Mesenchymal stem cell (in vitro differentiated cells and primary cell): ENCODE measurements at regions not wholly inside any gene's neighbourhood (a gene's known extent, or its start where the extent isn't known, plus 50 kb on each side); places are given as distances from the start of the nearest gene placed in this dataset.
"Not testable (repeated sequence)": the region's sequence is repeated elsewhere in the genome, so short reads cannot be mapped to it uniquely, and the experiment has no call there.

ENCODE experiments used
- DNase-seq: peaks from one replicate; pipeline ENCODE4 v3.0.0-alpha.2; 2013
- H2AFZ ChIP-seq: one replicate; pipeline ENCODE4 v1.6.1; 2013; ENCODE audit warnings: low read depth, mild to moderate bottlenecking, control low read depth, inconsistent platforms, low read length, moderate library complexity
- H2AK5ac ChIP-seq: 2 replicates; pipeline ENCODE4 v1.6.1; 2013; ENCODE audit warnings: low read length, moderate library complexity, mild to moderate bottlenecking, inconsistent platforms; ENCODE audit not compliant: severe bottlenecking
- H2BK120ac ChIP-seq: one replicate; pipeline ENCODE4 v1.6.1; 2013; ENCODE audit warnings: low read depth, mild to moderate bottlenecking, inconsistent platforms, low read length, moderate library complexity
- H2BK12ac ChIP-seq, 2 experiments: one replicate each; pipeline ENCODE4 v1.6.1; 2013; ENCODE audit warnings: inconsistent platforms in 2 of 2, low read length in 2 of 2, mild to moderate bottlenecking in 2 of 2, moderate library complexity in 2 of 2, control low read depth in 1 of 2
- H2BK15ac ChIP-seq: one replicate; pipeline ENCODE4 v1.6.1; 2013; ENCODE audit warnings: mild to moderate bottlenecking, low read depth, inconsistent platforms; ENCODE audit not compliant: poor library complexity, severe bottlenecking
- H2BK5ac ChIP-seq: 2 replicates; pipeline ENCODE4 v1.6.1; 2013; ENCODE audit warnings: low read depth, mild to moderate bottlenecking, low read length, control low read depth, inconsistent platforms; ENCODE audit not compliant: poor library complexity, severe bottlenecking
- H3K14ac ChIP-seq, 2 experiments: one replicate each; pipeline ENCODE4 v1.6.1; 2013; ENCODE audit warnings: inconsistent platforms in 2 of 2, low read length in 2 of 2, control low read depth in 1 of 2, mild to moderate bottlenecking in 1 of 2, moderate library complexity in 1 of 2
- H3K18ac ChIP-seq, 2 experiments: one replicate each; pipeline ENCODE4 v1.6.1; 2013; ENCODE audit warnings: inconsistent platforms in 2 of 2, low read length in 2 of 2, control low read depth in 1 of 2, low read depth in 1 of 2, mild to moderate bottlenecking in 1 of 2
- H3K23ac ChIP-seq, 2 experiments: one replicate each; pipeline ENCODE4 v1.6.1; 2013; ENCODE audit warnings: inconsistent platforms in 2 of 2, low read length in 2 of 2, mild to moderate bottlenecking in 2 of 2, moderate library complexity in 2 of 2, control low read depth in 1 of 2
- H3K27ac ChIP-seq: 2 replicates; pipeline ENCODE4 v1.5.1; 2013; ENCODE audit warnings: mild to moderate bottlenecking, moderate library complexity, low read length, control low read depth, inconsistent platforms; ENCODE audit not compliant: poor library complexity, severe bottlenecking
- H3K27me3 ChIP-seq, 2 experiments: 2 replicates each; pipeline versions ENCODE4 v1.6.1 to v1.7.0; 2013; ENCODE audit warnings: low read length in 2 of 2, mild to moderate bottlenecking in 2 of 2, moderate library complexity in 2 of 2, control low read depth in 1 of 2, inconsistent platforms in 1 of 2; ENCODE audit not compliant: control insufficient read depth in 1 of 2, insufficient read depth in 1 of 2
- H3K36me3 ChIP-seq, 2 experiments: 2 replicates each; pipeline versions ENCODE4 v1.6.1 to v1.7.0; 2013; ENCODE audit warnings: low read length in 2 of 2, control low read depth in 1 of 2, inconsistent platforms in 1 of 2, low read depth in 1 of 2, mild to moderate bottlenecking in 1 of 2; ENCODE audit not compliant: insufficient read depth in 2 of 2, control insufficient read depth in 1 of 2
- H3K4ac ChIP-seq, 2 experiments: one replicate each; pipeline ENCODE4 v1.6.1; 2013; ENCODE audit warnings: inconsistent platforms in 2 of 2, low read length in 2 of 2, mild to moderate bottlenecking in 2 of 2, moderate library complexity in 2 of 2, control low read depth in 1 of 2, low read depth in 1 of 2
- H3K4me1 ChIP-seq: 2 replicates; pipeline ENCODE4 v1.6.1; 2013; ENCODE audit warnings: low read depth, low read length, control low read depth; ENCODE audit not compliant: control insufficient read depth, insufficient read depth
- H3K4me2 ChIP-seq: 2 replicates; pipeline ENCODE4 v1.6.1; 2013; ENCODE audit warnings: low read length, mild to moderate bottlenecking, inconsistent platforms; ENCODE audit not compliant: poor library complexity, severe bottlenecking
- H3K4me3 ChIP-seq, 2 experiments: 2 replicates each; pipeline versions ENCODE4 v1.5.1 to v1.7.0; 2013; ENCODE audit warnings: low read length in 2 of 2, mild to moderate bottlenecking in 2 of 2, control low read depth in 1 of 2, low read depth in 1 of 2; ENCODE audit not compliant: insufficient read depth in 1 of 2
- H3K79me1 ChIP-seq: replicated peaks from 2 replicates; pipeline ENCODE4 v1.6.1; 2013; ENCODE audit warnings: mild to moderate bottlenecking, control low read depth, low read length, inconsistent platforms; ENCODE audit not compliant: poor library complexity, severe bottlenecking
- H3K9ac ChIP-seq: 2 replicates; pipeline ENCODE4 v1.7.0; 2013; ENCODE audit warnings: mild to moderate bottlenecking, low read length, moderate library complexity
- H3K9me3 ChIP-seq: 2 replicates; pipeline ENCODE4 v1.7.0; 2013; ENCODE audit warnings: mild to moderate bottlenecking, low read length; ENCODE audit not compliant: control insufficient read depth
- H4K8ac ChIP-seq: one replicate; pipeline ENCODE4 v1.6.1; 2013; ENCODE audit warnings: inconsistent platforms, mild to moderate bottlenecking, low read length, moderate library complexity
- H4K91ac ChIP-seq: one replicate; pipeline ENCODE4 v1.6.1; 2013; ENCODE audit warnings: mild to moderate bottlenecking, low read length, inconsistent platforms
- WGBS: methylation state at CpG from one replicate; pipeline ENCODE4 v1.1.7; 2013; ENCODE audit warnings: mixed read lengths; 5-methylcytosine and 5-hydroxymethylcytosine counted together

GRCh38 chr1:120308940-120309578 lies 105.8 kb upstream of the NBPF8 start:
- H3K79me1 ChIP-seq, H3K4me3 ChIP-seq, H3K14ac ChIP-seq, H3K18ac ChIP-seq, H2AK5ac ChIP-seq, H3K4me1 ChIP-seq, DNase-seq, H2BK120ac ChIP-seq, H4K8ac ChIP-seq, H2AFZ ChIP-seq, H3K4ac ChIP-seq, H2BK15ac ChIP-seq, H3K9me3 ChIP-seq, H3K27ac ChIP-seq, H3K9ac ChIP-seq, H2BK12ac ChIP-seq, H3K27me3 ChIP-seq, H3K4me2 ChIP-seq, H3K23ac ChIP-seq, H4K91ac ChIP-seq, H3K36me3 ChIP-seq, H2BK5ac ChIP-seq: not testable (repeated sequence)
- WGBS: no CpG with 5 or more reads among the region's 1 CpG

GRCh38 chr1:120305046-120305445 lies 109.8 kb upstream of the NBPF8 start:
- not testable (repeated sequence) for H2AFZ ChIP-seq, H3K18ac ChIP-seq, H3K9ac ChIP-seq, H2BK120ac ChIP-seq, H4K8ac ChIP-seq, H3K27ac ChIP-seq, H3K4ac ChIP-seq, H2BK12ac ChIP-seq, H3K9me3 ChIP-seq, DNase-seq, H3K4me1 ChIP-seq, H3K23ac ChIP-seq, H2BK5ac ChIP-seq, H3K4me2 ChIP-seq, H4K91ac ChIP-seq, H3K79me1 ChIP-seq, H3K14ac ChIP-seq, H2BK15ac ChIP-seq, H2AK5ac ChIP-seq, H3K4me3 ChIP-seq, H3K27me3 ChIP-seq, H3K36me3 ChIP-seq
- no CpG with 5 or more reads among the region's 3 CpGs for WGBS

GRCh38 chr1:120304341-120304740 lies 110.5 kb upstream of the NBPF8 start:
- not testable (repeated sequence) for H3K4me1 ChIP-seq, H2BK12ac ChIP-seq
- WGBS: no CpG with 5 or more reads among the region's 2 CpGs

GRCh38 chr1:120299433-120300057 lies 115.3 kb upstream of the NBPF8 start:
- H3K27ac ChIP-seq, H2AK5ac ChIP-seq, H3K4ac ChIP-seq, H2BK120ac ChIP-seq, H3K4me1 ChIP-seq, H2BK15ac ChIP-seq, H4K91ac ChIP-seq, H3K36me3 ChIP-seq, H3K14ac ChIP-seq, H3K18ac ChIP-seq, H2AFZ ChIP-seq, H3K79me1 ChIP-seq, H3K4me2 ChIP-seq, H3K9ac ChIP-seq, H3K27me3 ChIP-seq, H4K8ac ChIP-seq, DNase-seq, H3K4me3 ChIP-seq, H3K9me3 ChIP-seq, H2BK5ac ChIP-seq, H3K23ac ChIP-seq, H2BK12ac ChIP-seq: not testable (repeated sequence)
- no CpG with 5 or more reads among the region's 4 CpGs for WGBS

More at GRCh38 chr1:120304341-120304740, 110.5 kb upstream of the NBPF8 start:
- not testable (repeated sequence) for H4K8ac ChIP-seq, H3K9ac ChIP-seq, DNase-seq, H3K79me1 ChIP-seq, H3K36me3 ChIP-seq, H3K9me3 ChIP-seq, H2BK15ac ChIP-seq, H3K14ac ChIP-seq, H3K23ac ChIP-seq, H2BK120ac ChIP-seq, H3K27me3 ChIP-seq, H2AK5ac ChIP-seq, H4K91ac ChIP-seq, H3K4me2 ChIP-seq, H3K4me3 ChIP-seq, H2BK5ac ChIP-seq, H3K27ac ChIP-seq, H3K18ac ChIP-seq, H2AFZ ChIP-seq, H3K4ac ChIP-seq
